ENCODE measurements at regions not wholly inside any gene's neighbourhood (a gene's known extent, or its start where the extent isn't known, plus 50 kb on each side); places are given as distances from the start of the nearest gene placed in this dataset.

- Histone ChIP-seq H3K36me3 (no peaks in the 10 kb centered on the region), H3K9me3 (no peaks in the 10 kb centered on the region), H3K27me3 (no peaks in the 10 kb centered on the region), H3K4me1 (peaks cover 0 to 41% (median 7%) of the 10 kb centered on the region in 4 donors), H3K4me3 (no peak overlapping the region), H3K27ac (peak overlapping the region in 1 of 2 donors; percentile 38)
- intact Hi-C loops (cut with DNase I; ENCODE audit: low total_unique reads), result no loop called here
- DNase-seq, result no peak
- TF ChIP-seq, protein P1, sequence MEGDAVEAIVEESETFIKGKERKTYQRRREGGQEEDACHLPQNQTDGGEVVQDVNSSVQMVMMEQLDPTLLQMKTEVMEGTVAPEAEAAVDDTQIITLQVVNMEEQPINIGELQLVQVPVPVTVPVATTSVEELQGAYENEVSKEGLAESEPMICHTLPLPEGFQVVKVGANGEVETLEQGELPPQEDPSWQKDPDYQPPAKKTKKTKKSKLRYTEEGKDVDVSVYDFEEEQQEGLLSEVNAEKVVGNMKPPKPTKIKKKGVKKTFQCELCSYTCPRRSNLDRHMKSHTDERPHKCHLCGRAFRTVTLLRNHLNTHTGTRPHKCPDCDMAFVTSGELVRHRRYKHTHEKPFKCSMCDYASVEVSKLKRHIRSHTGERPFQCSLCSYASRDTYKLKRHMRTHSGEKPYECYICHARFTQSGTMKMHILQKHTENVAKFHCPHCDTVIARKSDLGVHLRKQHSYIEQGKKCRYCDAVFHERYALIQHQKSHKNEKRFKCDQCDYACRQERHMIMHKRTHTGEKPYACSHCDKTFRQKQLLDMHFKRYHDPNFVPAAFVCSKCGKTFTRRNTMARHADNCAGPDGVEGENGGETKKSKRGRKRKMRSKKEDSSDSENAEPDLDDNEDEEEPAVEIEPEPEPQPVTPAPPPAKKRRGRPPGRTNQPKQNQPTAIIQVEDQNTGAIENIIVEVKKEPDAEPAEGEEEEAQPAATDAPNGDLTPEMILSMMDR (IDR thresholded peaks at IDR 0.05), result no peak
Observed at GRCh38 chr5:53355931-53356330, 124.5 kb upstream of the FST start.

DNA sequence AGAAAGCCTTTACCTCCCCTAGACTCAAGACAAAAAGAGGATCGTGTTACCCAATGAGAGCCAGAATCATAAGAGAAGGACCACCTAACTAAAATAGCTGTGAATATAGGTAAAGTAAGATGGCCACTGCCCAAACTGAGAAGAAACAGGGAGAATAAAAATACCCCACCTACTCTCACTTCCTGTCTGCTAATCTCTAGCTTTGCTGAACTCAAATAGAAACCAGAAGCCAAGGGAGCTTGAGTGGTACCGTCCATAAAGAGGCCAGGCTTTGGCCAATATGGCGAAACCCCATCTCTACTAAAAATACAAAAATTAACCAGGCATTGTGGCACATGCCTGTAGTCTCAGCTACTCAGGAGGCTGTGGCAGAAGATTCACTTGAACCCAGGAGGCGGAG lies 123.0 kb upstream of the FST start:
- intact Hi-C loops (cut with DNase I; ENCODE audit: low total_unique reads), result no loop called here
- no peak for DNase-seq
- Histone ChIP-seq H3K27me3 (no peaks in the 10 kb centered on the region), H3K4me3 (no peak overlapping the region), H3K36me3 (no peaks in the 10 kb centered on the region), H3K27ac (no peak overlapping the region), H3K4me1 (peaks cover 0 to 56% (median 14%) of the 10 kb centered on the region in 4 donors), H3K9me3 (no peaks in the 10 kb centered on the region)
- TF ChIP-seq, protein P1 (IDR thresholded peaks at IDR 0.05), result no peak

GRCh38 chr5:53358794-53359193 lies 121.6 kb upstream of the FST start:
- Histone ChIP-seq H3K4me3 (no peak overlapping the region), H3K4me1 (peaks cover 0 to 69% (median 15%) of the 10 kb centered on the region in 4 donors), H3K27me3 (no peaks in the 10 kb centered on the region), H3K36me3 (no peaks in the 10 kb centered on the region), H3K27ac (no peak overlapping the region), H3K9me3 (no peaks in the 10 kb centered on the region)
- no peak for DNase-seq
- TF ChIP-seq, protein P1 (IDR thresholded peaks at IDR 0.05), result no peak
- intact Hi-C loops (cut with DNase I; ENCODE audit: low total_unique reads), result no loop called here

GRCh38 chr5:53359916-53360517 lies 120.4 kb upstream of the FST start:
- TF ChIP-seq, protein P1 (IDR thresholded peaks at IDR 0.05), result no peak
- Histone ChIP-seq H3K9me3 (no peaks in the 10 kb centered on the region), H3K4me1 (peaks cover 0 to 68% (median 14%) of the 10 kb centered on the region in 4 donors), H3K27me3 (no peaks in the 10 kb centered on the region), H3K36me3 (no peaks in the 10 kb centered on the region), H3K4me3 (no peak overlapping the region), H3K27ac (peak overlapping the region; percentile 11 to 30)
- no peak for DNase-seq
- intact Hi-C loops (cut with DNase I; ENCODE audit: low total_unique reads), result no loop called here

GRCh38 chr5:53360811-53361210 lies 119.6 kb upstream of the FST start:
- TF ChIP-seq, protein P1 (IDR thresholded peaks at IDR 0.05), result no peak
- no peaks in the 10 kb centered on the region for H3K36me3 ChIP-seq
- no peak overlapping the region for H3K4me3 ChIP-seq
- intact Hi-C loops (cut with DNase I; ENCODE audit: low total_unique reads), result no loop called here
- no peaks in the 10 kb centered on the region for H3K27me3 ChIP-seq
- no peak for DNase-seq
- H3K4me1 ChIP-seq, result peaks cover 0 to 60% (median 10%) of the 10 kb centered on the region in 4 donors
- peak overlapping the region in 1 of 2 donors; percentile 30 for H3K27ac ChIP-seq
- no peaks in the 10 kb centered on the region for H3K9me3 ChIP-seq

All from tibial artery (tissue), 4 donors.